Uterus (tissue), 2 donors: ENCODE measurements at regions not wholly inside any gene's neighbourhood (a gene's known extent, or its start where the extent isn't known, plus 50 kb on each side); places are given as distances from the start of the nearest gene placed in this dataset.

Experiments
- POLR2A ChIP-seq, 2 donors: fragments of 450-650 bp; IDR thresholded peaks; one replicate each; pipeline ENCODE4 v1.6.1; 2016; ENCODE audit warnings: antibody characterized with exemption in 2 of 2, mild to moderate bottlenecking in 1 of 2, moderate library complexity in 1 of 2
- TF ChIP-seq, protein P1 (sequence below), 4 experiments: fragments of 200-600 bp in 2 of 4; fragments of 450-650 bp in 2 of 4; sonication (generic) in 2 of 4; IDR thresholded peaks; one replicate each; pipeline ENCODE4 v1.5.1; 2016 to 2019; ENCODE audit warnings: antibody characterized with exemption in 4 of 4, mild to moderate bottlenecking in 2 of 4, moderate library complexity in 1 of 4

DNA sequence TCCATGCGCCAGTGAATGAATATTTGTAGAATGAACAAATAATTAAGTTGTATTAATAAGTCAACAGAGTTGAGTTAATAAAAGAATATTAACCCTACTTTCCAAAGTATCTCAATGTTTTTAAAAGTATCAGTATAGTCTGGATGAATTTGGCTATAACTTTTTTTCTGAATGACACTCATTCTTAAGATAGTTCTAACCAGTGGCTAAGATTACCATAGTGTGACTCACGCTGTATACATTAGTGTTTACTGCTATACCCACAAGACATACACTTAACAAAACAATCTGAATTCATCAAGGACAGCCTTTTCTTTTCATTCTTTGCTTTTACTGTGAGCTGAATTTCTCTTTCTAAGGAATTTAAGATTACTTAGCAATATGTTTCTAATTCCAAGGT, 77.0 kb upstream of the PDE1A start:
- TF ChIP-seq, protein P1, sequence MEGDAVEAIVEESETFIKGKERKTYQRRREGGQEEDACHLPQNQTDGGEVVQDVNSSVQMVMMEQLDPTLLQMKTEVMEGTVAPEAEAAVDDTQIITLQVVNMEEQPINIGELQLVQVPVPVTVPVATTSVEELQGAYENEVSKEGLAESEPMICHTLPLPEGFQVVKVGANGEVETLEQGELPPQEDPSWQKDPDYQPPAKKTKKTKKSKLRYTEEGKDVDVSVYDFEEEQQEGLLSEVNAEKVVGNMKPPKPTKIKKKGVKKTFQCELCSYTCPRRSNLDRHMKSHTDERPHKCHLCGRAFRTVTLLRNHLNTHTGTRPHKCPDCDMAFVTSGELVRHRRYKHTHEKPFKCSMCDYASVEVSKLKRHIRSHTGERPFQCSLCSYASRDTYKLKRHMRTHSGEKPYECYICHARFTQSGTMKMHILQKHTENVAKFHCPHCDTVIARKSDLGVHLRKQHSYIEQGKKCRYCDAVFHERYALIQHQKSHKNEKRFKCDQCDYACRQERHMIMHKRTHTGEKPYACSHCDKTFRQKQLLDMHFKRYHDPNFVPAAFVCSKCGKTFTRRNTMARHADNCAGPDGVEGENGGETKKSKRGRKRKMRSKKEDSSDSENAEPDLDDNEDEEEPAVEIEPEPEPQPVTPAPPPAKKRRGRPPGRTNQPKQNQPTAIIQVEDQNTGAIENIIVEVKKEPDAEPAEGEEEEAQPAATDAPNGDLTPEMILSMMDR (IDR thresholded peaks at IDR 0.05): no peak
- no peak for TF ChIP-seq POLR2A (IDR thresholded peaks at IDR 0.05)
